SJCRH30 (cell line): ENCODE measurements at regions not wholly inside any gene's neighbourhood (a gene's known extent, or its start where the extent isn't known, plus 50 kb on each side); places are given as distances from the start of the nearest gene placed in this dataset.
"Not testable (repeated sequence)": the region's sequence is repeated elsewhere in the genome, so short reads cannot be mapped to it uniquely, and the experiment has no call there.

Experiments used
- DNase-seq, 2 experiments: peaks; one replicate each; pipeline ENCODE4 v3.0.0-alpha.2; 2015 to 2020
- H3K27ac ChIP-seq: fragments of 250-450 bp; sonication (Bioruptor Pico); 2 replicates; pipeline ENCODE4 v1.5.1; 2020; ENCODE audit warnings: mild to moderate bottlenecking, moderate library complexity
- H3K27me3 ChIP-seq: fragments of 250-450 bp; sonication (Bioruptor Pico); 2 replicates; pipeline ENCODE4 v1.5.1; 2020; ENCODE audit warnings: mild to moderate bottlenecking, moderate library complexity
- H3K36me3 ChIP-seq: fragments of 250-450 bp; sonication (Bioruptor Pico); 2 replicates; pipeline ENCODE4 v1.5.1; 2020; ENCODE audit warnings: mild to moderate bottlenecking, moderate library complexity
- H3K4me1 ChIP-seq: fragments of 250-450 bp; sonication (Bioruptor Pico); 2 replicates; pipeline ENCODE4 v1.5.1; 2020; ENCODE audit warnings: mild to moderate bottlenecking, moderate library complexity
- H3K4me3 ChIP-seq: fragments of 250-450 bp; sonication (Bioruptor Pico); 2 replicates; pipeline ENCODE4 v1.5.1; 2020; ENCODE audit warnings: mild to moderate bottlenecking, moderate library complexity
- H3K9me3 ChIP-seq: fragments of 250-450 bp; sonication (Bioruptor Pico); replicated peaks from 2 replicates; pipeline ENCODE4 v1.5.1; 2020; ENCODE audit warnings: mild to moderate bottlenecking, moderate library complexity

DNA sequence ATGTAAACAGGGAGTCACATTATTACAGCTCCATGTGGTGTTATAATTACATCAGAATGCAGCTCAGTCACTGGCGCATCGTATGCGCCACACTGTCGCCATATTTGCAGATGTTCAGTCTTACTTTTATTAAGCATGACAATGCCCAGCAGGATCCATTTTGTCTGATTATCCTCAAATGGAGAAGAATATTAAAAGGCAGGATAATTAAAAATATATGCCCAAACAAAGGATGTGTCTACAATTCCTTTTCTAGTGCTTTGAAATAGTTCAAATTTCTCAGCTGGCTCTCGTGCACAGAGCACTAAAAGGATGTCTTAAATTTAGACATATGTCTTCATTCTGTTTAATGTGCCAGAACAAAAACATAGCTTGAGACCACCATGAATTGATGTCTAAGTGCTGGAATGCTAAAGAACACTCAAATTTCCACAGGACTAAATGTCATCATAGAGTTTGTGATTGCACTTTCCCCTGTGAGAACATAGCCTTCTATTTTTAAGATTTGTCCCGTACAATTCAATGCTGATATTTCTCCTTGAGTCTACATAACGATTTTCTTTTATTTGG is 168.0 kb downstream of the DKK1 start:
- H3K9me3 ChIP-seq = no peaks in the 10 kb centered on the region
- no peak for DNase-seq
- peaks cover 6% of the 10 kb centered on the region for H3K4me1 ChIP-seq
- H3K36me3 ChIP-seq = no peaks in the 10 kb centered on the region
- no peak overlapping the region for H3K27ac ChIP-seq
- no peak overlapping the region for H3K4me3 ChIP-seq
- H3K27me3 ChIP-seq = no peaks in the 10 kb centered on the region

DNA sequence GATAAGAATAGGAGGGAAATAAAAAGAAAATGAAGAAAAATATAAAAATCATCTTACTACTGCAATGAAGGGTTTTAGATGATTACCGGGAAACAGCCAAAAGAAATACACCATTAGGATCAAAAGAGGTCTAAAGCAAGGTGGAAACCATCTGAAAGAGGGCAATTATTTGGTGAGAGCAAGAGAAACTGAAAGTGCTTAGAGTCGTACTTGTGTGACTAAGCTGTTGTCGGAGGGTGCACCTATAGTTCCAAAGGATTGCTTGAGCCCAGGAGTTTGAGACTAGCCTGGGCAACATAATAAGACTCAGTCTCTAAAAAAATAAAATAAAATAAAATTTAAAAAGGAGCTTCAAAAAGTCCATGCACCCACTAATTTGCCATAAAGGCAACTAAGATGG is 169.5 kb downstream of the DKK1 start:
- H3K4me1 ChIP-seq = peaks cover 12% of the 10 kb centered on the region
- no peaks in the 10 kb centered on the region for H3K27me3 ChIP-seq
- no peak for DNase-seq
- H3K27ac ChIP-seq = no peak overlapping the region
- H3K36me3 ChIP-seq = no peaks in the 10 kb centered on the region
- no peaks in the 10 kb centered on the region for H3K9me3 ChIP-seq
- H3K4me3 ChIP-seq = no peak overlapping the region

DNA sequence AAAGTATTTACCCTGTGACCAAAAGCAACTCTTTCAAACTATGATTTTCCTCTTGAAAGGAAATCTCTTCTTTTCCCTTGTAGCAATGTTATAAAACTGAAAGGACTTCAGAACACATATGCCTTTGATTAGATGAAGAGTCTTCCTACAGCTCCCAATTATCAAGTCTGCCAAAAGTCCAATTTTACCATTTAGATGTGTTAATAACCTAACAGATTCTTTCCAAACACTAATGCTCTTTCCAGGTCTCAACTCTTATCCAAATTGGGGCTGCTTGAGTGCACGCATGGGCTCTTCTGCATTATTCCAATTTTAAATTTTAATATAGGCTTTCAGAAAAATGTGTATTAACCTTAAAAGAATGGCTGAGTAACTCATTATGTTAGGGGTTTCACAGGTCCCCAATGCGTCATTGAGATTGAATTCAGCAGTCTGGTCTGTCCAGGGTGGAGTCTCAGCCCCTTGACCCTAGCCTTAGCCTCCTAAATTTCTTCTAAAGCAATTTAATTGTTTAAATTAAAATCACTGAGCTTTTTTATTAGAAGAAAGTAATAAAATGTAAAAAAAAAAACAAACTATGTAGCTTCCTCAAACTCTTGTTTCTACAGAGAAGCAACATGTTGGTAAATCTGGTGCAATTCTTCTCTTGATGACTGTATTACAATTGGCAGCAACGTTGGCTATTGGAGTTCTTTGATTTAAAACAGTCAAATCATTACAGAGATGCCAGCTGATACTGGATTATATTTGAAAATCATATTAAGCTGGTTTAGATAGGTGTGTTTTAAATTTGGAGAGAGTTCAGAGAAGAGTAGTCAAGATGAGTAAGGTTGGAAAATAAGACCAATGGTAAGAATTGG is 170.4 kb downstream of the DKK1 start:
- Histone ChIP-seq H3K27ac (no peak overlapping the region), H3K27me3 (no peaks in the 10 kb centered on the region), H3K4me1 (peaks cover 13% of the 10 kb centered on the region), H3K36me3 (no peaks in the 10 kb centered on the region), H3K4me3 (no peak overlapping the region), H3K9me3 (no peaks in the 10 kb centered on the region)
- no peak for DNase-seq

DNA sequence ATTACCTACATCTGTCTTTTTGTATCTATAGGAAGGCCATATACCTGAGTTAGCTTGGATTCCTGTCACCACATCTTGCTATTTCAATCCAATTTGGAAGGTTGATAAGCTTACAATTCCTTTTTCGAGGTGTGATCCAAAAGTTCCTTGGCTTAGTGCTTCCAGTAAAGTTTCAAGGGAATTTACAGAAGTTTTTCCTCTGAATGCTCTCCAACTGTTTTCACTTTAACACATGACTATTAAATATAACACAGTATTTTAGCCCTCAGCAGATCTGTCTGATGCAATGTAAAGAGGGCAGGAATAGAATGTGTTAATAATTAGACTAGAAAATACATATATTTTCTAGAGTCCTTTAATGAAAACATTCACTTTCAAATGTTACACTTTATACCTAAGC is 171.4 kb downstream of the DKK1 start:
- Histone ChIP-seq H3K27ac (no peak overlapping the region), H3K36me3 (no peaks in the 10 kb centered on the region), H3K4me3 (no peak overlapping the region), H3K27me3 (no peaks in the 10 kb centered on the region), H3K4me1 (peaks cover 13% of the 10 kb centered on the region), H3K9me3 (no peaks in the 10 kb centered on the region)
- no peak for DNase-seq

DNA sequence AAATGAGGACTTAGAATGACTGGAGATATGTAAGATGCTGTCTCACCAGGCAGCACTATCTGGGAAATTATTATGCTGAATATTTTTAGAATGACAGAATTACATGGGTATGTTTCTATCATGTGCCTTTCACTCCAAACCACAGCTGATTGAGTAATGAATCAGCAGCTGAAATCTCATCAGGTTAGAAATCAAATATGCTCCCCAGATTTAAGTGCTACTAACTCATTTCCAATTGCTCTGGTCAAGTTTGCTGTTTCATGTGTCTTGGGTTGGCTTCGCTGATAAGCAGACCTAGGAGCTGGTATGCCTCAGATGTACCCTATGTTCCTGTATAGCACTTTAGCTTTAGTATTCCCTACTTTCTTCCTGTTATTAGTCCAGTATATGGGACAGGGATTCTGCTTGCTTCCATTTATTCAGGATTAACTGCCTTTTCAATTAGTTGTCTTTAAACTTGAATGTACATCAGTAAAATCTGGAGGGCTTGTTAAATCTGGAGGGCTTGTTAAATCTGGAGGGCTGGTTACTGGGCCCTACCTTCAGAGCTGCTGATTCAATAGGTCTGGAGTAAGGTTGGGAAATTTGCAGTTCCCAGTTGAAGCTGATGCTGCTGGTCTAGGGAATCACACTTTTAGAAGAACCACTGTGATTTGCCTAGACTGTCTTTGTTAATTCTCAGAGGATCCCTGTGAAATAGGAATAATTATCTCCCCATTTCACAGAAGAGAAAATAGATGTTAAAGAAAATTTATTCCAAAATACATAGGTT is 172.9 kb downstream of the DKK1 start:
- no peak overlapping the region for H3K4me3 ChIP-seq
- peak overlapping the region; percentile 40 for H3K27ac ChIP-seq
- peaks cover 13% of the 10 kb centered on the region for H3K4me1 ChIP-seq
- peak in 1 of 2 experiments; percentile 12 for DNase-seq
- no peaks in the 10 kb centered on the region for H3K36me3 ChIP-seq
- no peaks in the 10 kb centered on the region for H3K27me3 ChIP-seq
- H3K9me3 ChIP-seq = no peaks in the 10 kb centered on the region

DNA sequence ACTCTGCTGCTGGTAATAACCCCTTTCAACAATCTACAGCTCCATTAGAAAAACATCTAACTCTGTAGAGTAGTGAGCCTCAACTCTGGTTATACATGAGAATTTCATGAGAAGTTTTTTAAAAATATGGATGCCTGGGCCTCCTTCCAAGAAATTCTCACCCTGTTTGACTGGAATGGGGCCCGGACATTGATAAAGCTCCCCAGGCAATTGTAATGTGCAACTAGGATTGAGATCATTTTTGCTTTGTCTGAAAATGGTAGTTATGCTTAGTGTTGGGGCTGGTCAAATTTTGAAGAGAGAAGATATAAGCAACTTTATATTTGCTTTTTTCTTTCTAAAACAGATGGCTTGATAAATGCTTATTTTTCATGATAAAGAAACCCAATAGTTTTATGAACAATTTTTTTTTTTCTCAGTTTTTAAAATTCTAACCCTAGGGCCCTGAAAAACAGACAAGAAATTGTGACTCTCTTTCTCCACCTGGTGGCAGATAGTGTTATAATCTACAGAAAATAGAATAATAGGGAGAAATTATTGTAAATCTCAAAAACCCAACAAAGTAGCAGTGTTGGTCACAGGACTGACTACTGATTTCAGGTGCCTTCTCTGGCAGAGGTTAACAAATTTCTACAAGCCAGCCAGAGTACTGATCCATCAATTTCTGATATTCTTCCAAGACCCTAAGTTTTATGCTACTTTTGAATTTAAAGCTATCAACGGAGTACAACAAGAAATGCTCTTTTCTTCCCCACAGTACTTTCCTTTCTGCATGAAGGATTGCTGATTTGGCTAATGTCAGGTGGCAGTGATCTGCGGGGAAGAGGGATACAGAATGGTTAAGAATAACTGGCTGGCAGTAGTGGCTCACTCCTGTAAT is 174.8 kb downstream of the DKK1 start:
- Histone ChIP-seq H3K36me3 (no peaks in the 10 kb centered on the region), H3K4me3 (no peak overlapping the region), H3K9me3 (no peaks in the 10 kb centered on the region), H3K27me3 (no peaks in the 10 kb centered on the region), H3K4me1 (peaks cover 13% of the 10 kb centered on the region), H3K27ac (no peak overlapping the region)
- peak in 1 of 2 experiments; percentile 57 for DNase-seq

DNA sequence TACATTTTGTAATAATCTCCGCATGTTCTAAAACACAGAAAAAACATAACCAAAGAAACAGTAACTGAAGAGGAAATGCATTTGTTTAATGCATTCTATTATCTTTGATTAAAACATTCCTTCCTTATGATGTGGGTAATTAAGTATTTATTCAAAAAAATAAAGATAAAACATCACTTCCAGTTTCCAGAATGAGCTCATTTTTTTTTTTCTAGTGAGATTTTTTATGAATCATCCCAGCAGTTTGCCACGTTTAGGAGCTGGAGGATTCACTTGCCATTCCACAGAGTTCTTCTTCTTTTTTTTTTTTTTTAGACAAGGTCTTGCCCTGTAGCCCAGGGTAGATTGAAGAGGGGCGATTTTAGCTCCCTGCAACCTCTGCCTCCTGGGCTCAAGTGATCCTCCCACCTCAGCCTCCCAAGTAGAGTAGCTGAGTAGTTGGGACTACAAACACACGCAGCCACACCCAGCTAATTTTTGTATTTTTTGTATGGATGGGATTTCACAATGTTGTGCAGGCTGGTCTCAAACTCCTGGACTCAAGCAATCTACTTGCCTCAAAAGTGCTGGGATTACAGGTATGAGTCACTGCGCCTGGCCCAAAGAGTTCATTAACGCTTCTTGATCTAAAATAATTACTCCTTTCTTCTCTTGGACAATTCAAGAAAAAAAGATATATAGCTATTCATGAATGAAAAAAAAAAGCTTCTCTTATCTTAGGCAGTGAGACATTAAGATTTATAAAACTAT is 177.3 kb downstream of the DKK1 start:
- Histone ChIP-seq H3K27ac (no peak overlapping the region), H3K4me1 (peaks cover 11% of the 10 kb centered on the region), H3K4me3 (no peak overlapping the region), H3K9me3 (no peaks in the 10 kb centered on the region), H3K36me3 (no peaks in the 10 kb centered on the region), H3K27me3 (no peaks in the 10 kb centered on the region)
- DNase-seq = no peak

DNA sequence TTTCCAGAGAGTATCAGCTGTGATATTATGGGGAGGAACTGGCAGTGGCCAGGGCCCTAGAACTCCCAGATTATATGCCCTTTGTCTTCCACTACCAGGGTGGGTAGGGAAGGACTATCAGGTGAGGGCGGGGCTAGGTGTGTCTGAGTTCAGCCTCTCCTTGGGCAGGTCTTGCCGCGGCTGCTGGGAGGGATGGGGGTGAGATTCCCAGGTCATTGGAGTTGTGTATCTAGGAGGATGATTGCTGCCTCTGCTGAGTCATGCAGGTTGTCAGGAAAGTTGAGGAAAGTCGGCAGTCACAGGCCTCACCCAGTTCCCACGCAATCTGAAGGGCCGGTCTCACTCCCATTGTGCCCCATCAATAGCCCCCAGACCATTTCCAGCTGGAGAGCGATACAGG is 185.2 kb downstream of the DKK1 start:
- no peaks in the 10 kb centered on the region for H3K4me1 ChIP-seq
- no peak overlapping the region for H3K4me3 ChIP-seq
- no peaks in the 10 kb centered on the region for H3K9me3 ChIP-seq
- H3K27me3 ChIP-seq = no peaks in the 10 kb centered on the region
- H3K36me3 ChIP-seq = no peaks in the 10 kb centered on the region
- H3K27ac ChIP-seq = no peak overlapping the region
- DNase-seq = no peak

DNA sequence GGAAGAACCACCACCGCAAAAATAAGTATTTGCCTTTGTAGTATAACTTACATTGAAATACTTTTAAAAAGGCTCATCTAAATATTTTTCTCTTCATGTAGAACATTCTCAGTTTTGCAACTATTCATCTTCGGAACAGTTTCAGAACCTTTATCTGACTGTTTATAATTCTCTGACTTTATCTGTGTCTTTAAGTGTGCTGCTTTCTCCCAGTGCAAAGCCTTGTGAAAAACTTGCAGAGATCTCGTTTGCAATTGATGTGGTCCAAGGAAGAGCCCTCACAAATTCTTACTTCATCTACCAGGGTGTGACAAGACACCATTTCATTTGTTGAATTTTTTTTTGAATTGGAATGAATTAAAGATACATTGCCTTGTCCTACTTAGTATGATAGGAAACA is 186.4 kb downstream of the DKK1 start:
- Histone ChIP-seq H3K27ac (no peak overlapping the region), H3K4me3 (no peak overlapping the region), H3K27me3 (no peaks in the 10 kb centered on the region), H3K9me3 (no peaks in the 10 kb centered on the region), H3K36me3 (no peaks in the 10 kb centered on the region), H3K4me1 (no peaks in the 10 kb centered on the region)
- DNase-seq = no peak

DNA sequence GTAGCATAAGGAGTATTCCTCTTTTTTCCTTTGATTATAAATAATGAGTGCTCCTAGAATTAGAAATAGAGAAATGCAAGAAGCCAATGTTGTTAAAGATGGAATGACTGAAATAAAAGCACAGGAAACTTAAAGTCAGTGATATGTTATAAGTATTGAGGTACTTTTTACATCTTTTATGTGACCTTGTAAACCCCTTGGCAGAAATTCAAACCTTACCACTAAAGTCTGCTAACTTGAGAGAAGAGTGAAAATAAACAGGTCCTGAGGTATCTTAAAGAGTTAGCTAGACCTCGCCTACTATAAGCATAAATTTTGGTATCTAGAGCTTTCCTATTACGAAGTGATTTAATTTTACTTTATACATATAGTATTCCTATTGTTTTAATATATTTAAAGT is 188.2 kb downstream of the DKK1 start:
- H3K4me3 ChIP-seq = no peak overlapping the region
- no peaks in the 10 kb centered on the region for H3K36me3 ChIP-seq
- H3K9me3 ChIP-seq = no peaks in the 10 kb centered on the region
- no peak overlapping the region for H3K27ac ChIP-seq
- no peak for DNase-seq
- no peaks in the 10 kb centered on the region for H3K27me3 ChIP-seq
- no peaks in the 10 kb centered on the region for H3K4me1 ChIP-seq

DNA sequence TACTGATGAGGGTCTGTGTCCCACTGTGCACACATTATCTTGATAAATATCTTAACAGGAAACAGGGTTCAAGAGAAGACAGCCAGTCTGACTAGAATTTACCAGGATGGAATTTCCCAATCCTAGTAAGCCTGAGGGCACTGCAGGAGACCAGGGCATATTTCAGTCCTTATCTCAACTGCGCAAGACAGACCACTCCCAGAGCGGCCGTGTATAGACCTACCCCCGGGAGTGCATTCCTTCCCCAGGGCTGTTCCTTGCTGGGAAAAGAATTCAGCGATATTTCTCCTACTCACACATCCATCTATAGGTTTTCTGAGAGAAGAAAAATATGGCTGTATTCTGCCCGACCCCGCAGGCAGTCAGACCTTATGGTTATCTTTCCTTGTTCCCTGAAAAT is 191.3 kb downstream of the DKK1 start:
- not testable (repeated sequence) for H3K36me3 ChIP-seq, H3K9me3 ChIP-seq, H3K4me1 ChIP-seq, H3K27me3 ChIP-seq, H3K4me3 ChIP-seq, DNase-seq, H3K27ac ChIP-seq

DNA sequence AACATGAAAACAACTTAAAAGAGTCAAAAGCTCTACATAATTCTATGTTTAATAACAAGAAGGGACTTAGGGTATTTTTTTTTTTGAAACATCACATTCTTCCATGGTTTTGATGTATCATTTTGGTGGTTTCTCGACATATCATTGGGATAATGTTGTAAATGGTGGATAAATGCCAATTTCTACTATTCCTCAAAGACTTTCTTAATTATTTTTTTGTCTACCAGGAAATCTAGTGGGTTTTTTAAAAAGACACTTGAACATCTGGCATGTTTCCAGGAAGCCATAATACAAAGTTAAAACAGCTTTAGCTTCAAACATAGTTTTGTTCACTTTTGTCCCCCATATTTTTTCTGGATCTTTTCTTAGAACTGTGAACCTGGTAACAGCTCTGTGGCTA is 200.4 kb downstream of the DKK1 start:
- no peak for DNase-seq
- no peaks in the 10 kb centered on the region for H3K36me3 ChIP-seq

DNA sequence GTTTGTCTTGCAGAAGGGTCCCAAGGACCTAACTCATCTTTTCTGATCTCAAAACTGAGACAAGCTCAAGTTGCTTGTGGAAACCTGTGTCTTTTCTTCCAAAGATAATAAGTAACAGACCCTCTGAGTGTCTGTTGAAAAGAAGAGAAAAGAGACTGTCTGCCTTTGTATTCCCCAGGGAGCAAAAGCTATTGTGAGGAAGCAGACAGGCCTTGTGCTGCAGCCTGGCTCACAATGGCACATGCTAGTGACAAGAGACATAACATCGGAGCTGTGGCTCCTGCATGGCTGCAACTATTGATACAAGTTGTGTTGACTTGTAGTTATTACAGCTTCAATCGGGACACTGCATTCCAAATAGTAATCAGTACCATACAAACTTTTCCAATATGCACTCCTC is 202.9 kb downstream of the DKK1 start:
- no peaks in the 10 kb centered on the region for H3K9me3 ChIP-seq
- no peaks in the 10 kb centered on the region for H3K27me3 ChIP-seq
- no peak for DNase-seq
- H3K4me1 ChIP-seq = no peaks in the 10 kb centered on the region
- H3K36me3 ChIP-seq = no peaks in the 10 kb centered on the region
- no peak overlapping the region for H3K4me3 ChIP-seq
- H3K27ac ChIP-seq = no peak overlapping the region

More for the DNA sequence above, 200.4 kb downstream of the DKK1 start:
- Histone ChIP-seq H3K4me3 (no peak overlapping the region), H3K4me1 (no peaks in the 10 kb centered on the region), H3K9me3 (no peaks in the 10 kb centered on the region; the same call in 1 of the 2 replicates), H3K27ac (no peak overlapping the region), H3K27me3 (no peaks in the 10 kb centered on the region)

DNA sequence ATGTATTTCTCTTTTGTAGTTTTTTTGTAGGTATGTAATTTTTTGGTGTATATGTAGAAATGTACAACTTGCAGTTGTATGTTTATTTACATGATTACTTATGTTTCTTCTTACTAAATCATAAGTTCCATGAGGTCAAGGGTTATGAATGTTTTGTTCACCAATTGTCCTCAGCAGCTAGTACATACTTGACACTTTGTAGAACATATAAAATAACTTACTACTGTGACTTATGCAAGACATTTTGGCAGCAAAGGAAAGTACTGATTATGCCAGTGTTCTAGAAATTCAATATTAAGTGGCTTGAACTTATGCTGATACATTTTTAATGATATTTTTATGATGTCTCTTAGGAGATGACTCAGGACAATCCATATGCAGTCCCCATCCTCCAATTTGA is 209.6 kb downstream of the DKK1 start:
- Histone ChIP-seq H3K27me3 (no peaks in the 10 kb centered on the region), H3K4me3 (no peak overlapping the region), H3K36me3 (no peaks in the 10 kb centered on the region), H3K9me3 (no peaks in the 10 kb centered on the region), H3K27ac (no peak overlapping the region), H3K4me1 (no peaks in the 10 kb centered on the region)
- no peak for DNase-seq
